ENCODE measurements at regions not wholly inside any gene's neighbourhood (a gene's known extent, or its start where the extent isn't known, plus 50 kb on each side); places are given as distances from the start of the nearest gene placed in this dataset.
"Not testable (repeated sequence)": the region's sequence is repeated elsewhere in the genome, so short reads cannot be mapped to it uniquely, and the experiment has no call there.

GRCh38 chr17:53627511-53627910, 195.2 kb upstream of the KIF2B start:
- H3K27ac ChIP-seq, result no peak overlapping the region
- no peaks in the 10 kb centered on the region for H3K36me3 ChIP-seq
- no peaks in the 10 kb centered on the region for H3K4me1 ChIP-seq
- WGBS (ENCODE audit: insufficient coverage, low coverage, low lambda C conversion rate, missing lambda C conversion rate), result 44% methylated on average over 1 of the region's 1 CpG
- DNase-seq (no peak), ATAC-seq (no peak)
- no peaks in the 10 kb centered on the region for H3K27me3 ChIP-seq
- H3K9me3 ChIP-seq, result no peaks in the 10 kb centered on the region
- intact Hi-C loops (cut with DNase I), result no loop called here
- no peak overlapping the region for H3K4me3 ChIP-seq
- TF ChIP-seq CTCF (IDR thresholded peaks at IDR 0.05), result no peak
- no peak for TF ChIP-seq POLR2A (IDR thresholded peaks at IDR 0.05)

GRCh38 chr17:53626286-53626685, 196.4 kb upstream of the KIF2B start:
- H3K27me3 ChIP-seq, result no peaks in the 10 kb centered on the region
- H3K4me3 ChIP-seq, result no peak overlapping the region
- ATAC-seq (no peak), DNase-seq (no peak)
- H3K4me1 ChIP-seq, result no peaks in the 10 kb centered on the region
- WGBS (ENCODE audit: insufficient coverage, low coverage, low lambda C conversion rate, missing lambda C conversion rate), result 59% methylated on average over 1 of the region's 1 CpG
- intact Hi-C loops (cut with DNase I), result no loop called here
- H3K36me3 ChIP-seq, result no peaks in the 10 kb centered on the region
- H3K27ac ChIP-seq, result no peak overlapping the region
- TF ChIP-seq CTCF (IDR thresholded peaks at IDR 0.05), result no peak
- no peak for TF ChIP-seq POLR2A (IDR thresholded peaks at IDR 0.05)
- H3K9me3 ChIP-seq, result no peaks in the 10 kb centered on the region

- Histone ChIP-seq H3K27me3 (peaks cover 0 to 3% of the 10 kb centered on the region in 2 donors), H3K27ac (no peak overlapping the region), H3K4me3 (no peak overlapping the region), H3K9me3 (no peaks in the 10 kb centered on the region), H3K4me1 (no peaks in the 10 kb centered on the region), H3K36me3 (no peaks in the 10 kb centered on the region)
- WGBS (ENCODE audit: insufficient coverage, low coverage, low lambda C conversion rate, missing lambda C conversion rate), result 25% methylated on average over 3 of the region's 3 CpGs
- TF ChIP-seq POLR2A (IDR thresholded peaks at IDR 0.05), result no peak
- TF ChIP-seq CTCF (IDR thresholded peaks at IDR 0.05), result no peak
- DNase-seq (no peak), ATAC-seq (no peak)
- intact Hi-C loops (cut with DNase I), result no loop called here
These were observed 203.7 kb upstream of the KIF2B start for GRCh38 chr17:53619025-53619424.

- H3K27me3 ChIP-seq; H3K4me1 ChIP-seq; H3K4me3 ChIP-seq; H3K27ac ChIP-seq; DNase-seq; H3K36me3 ChIP-seq; H3K9me3 ChIP-seq; intact Hi-C loops (cut with DNase I); ATAC-seq: not testable (repeated sequence)
- WGBS (ENCODE audit: insufficient coverage, low coverage, low lambda C conversion rate, missing lambda C conversion rate), result 62% methylated on average over 5 of the region's 5 CpGs
These were observed 214.5 kb upstream of the KIF2B start for GRCh38 chr17:53608208-53608607.

- no peak for TF ChIP-seq POLR2A (IDR thresholded peaks at IDR 0.05)
- no peak for TF ChIP-seq CTCF (IDR thresholded peaks at IDR 0.05)
- H3K36me3 ChIP-seq, result no peaks in the 10 kb centered on the region
- H3K4me1 ChIP-seq, result no peaks in the 10 kb centered on the region
- intact Hi-C loops (cut with DNase I), result no loop called here
- H3K4me3 ChIP-seq, result no peak overlapping the region
- H3K9me3 ChIP-seq, result no peaks in the 10 kb centered on the region
- 14% methylated on average over 1 of the region's 1 CpG for WGBS (ENCODE audit: insufficient coverage, low coverage, low lambda C conversion rate, missing lambda C conversion rate)
- DNase-seq (no peak), ATAC-seq (no peak)
- no peak overlapping the region for H3K27ac ChIP-seq
- no peaks in the 10 kb centered on the region for H3K27me3 ChIP-seq
These were observed 215.3 kb upstream of the KIF2B start for GRCh38 chr17:53607475-53607874.
